Left cardiac atrium (tissue), 4 donors: ENCODE measurements at regions not wholly inside any gene's neighbourhood (a gene's known extent, or its start where the extent isn't known, plus 50 kb on each side); places are given as distances from the start of the nearest gene placed in this dataset.

Experiments used
- ATAC-seq, 2 donors: fragments of 200-7000 bp; cut with Tn5 transposase; one replicate each; pipeline ENCODE4 v1.9.1; 2020; ENCODE audit warnings: mild to moderate bottlenecking in 2 of 2, moderate library complexity in 2 of 2
- DNase-seq: peaks from one replicate; pipeline ENCODE4 v3.0.0-alpha.2; 2020
- intact Hi-C, 2 donors: fragments of 100-400 bp; cut with DNase I; formaldehyde crosslinking; loops; one replicate each; pipeline versions ENCODE4 v1.14.1 to v1.15.1; 2022 to 2023
- donor health status: DM: no; HTN: yes; CAD: no.
- donor health status: DM: no; HTN: yes; CAD: no; lungs with severe emphysema.
- donor health status: DM: yes; HTN: yes; CAD: no.
- donor health status: Dilated cardiomyopathy.

DNA sequence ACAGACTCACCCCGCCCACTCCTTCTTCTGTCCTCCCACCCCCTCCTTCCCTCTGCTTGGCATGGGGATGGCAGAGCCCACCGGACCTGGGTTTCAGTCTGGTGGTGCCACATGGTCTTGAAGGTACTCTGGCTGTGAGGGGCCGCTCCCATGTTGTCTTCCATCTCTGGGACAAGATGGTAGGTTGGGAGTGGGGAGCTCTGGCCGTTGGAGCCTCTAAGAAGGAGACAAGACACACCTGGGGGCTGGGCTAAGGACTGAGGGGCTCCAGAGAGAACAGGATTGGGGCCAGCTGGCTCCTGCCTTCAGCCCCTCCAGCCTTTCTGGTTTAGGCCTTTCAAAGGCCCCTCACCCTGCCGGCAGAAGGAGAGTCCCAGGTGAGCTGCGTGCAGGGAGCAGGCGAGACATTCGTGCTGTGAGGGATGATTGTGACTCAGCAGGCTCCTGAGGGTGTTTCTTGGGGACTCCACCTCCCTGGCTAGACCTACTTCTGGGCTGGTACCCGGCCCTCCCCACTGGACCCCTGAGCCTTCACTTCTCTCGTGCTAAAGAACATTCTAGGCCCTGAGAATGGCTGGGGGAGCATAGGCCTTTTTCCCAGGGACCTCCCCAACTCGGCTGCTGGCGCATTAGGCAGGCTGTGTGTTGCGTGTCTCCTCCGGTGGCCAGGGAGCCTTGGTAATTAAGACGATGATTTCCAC lies 128.2 kb upstream of the HAAO start:
- ATAC-seq (no peak), DNase-seq (peak; percentile 7)
- intact Hi-C loops = loop anchor here in 1 of 2 donors (10.0 kb wide), 1 partner anchor 46 kb away; no protein-coding TSS in a partner anchor

DNA sequence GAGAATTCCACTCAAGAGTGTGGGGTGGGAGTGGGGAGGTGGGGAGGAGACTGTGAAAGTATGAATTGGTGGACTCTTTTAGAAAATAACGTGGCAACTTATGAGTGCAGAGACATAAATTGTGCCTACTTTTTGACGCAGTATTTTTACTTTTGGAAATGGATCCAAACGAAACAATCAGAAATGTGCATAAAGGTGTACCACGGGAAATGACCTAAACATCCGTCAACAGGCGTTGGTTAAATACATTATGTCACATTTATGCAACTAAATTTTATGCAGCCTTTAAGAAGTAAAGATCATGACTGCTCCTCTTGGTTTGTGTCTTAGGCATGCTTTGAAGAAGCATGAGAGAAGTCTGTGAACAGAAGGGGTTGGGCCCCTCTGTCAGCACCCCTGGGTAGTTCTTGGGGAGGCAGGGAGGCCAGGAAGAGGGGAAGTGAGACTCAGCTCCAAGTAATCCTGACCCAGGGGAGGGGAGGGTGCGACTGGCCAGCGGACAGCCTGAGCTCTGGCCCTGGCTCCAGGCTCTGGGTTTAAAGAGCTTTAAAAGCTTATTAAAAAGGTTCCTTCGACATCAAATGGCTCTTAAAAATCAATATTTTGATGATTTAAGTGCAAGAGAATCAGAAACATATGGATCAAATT lies 126.4 kb upstream of the HAAO start:
- peak; percentile 15 for DNase-seq
- no peak for ATAC-seq
- intact Hi-C loops = no loop called here

DNA sequence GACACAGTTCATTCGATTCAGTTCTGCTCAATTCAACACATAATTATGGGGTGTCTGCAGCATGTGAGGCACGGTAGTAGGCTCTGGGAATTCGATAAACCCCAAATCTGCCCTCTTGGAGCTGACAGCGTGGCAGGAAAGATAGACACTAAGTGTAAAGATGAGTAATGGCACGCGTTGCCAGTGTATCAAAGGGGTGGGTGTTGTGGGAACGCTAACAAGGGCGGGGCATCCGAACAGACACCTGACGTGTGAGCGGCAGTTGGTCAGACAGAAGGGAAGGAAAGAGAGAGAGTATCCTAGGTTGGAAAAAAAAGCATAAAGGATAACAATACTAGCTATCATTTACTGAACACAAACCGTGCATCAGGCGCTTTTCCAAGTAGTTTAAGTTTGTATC lies 125.7 kb upstream of the HAAO start:
- DNase-seq (peak; percentile 15), ATAC-seq (no peak)
- intact Hi-C loops = no loop called here

DNA sequence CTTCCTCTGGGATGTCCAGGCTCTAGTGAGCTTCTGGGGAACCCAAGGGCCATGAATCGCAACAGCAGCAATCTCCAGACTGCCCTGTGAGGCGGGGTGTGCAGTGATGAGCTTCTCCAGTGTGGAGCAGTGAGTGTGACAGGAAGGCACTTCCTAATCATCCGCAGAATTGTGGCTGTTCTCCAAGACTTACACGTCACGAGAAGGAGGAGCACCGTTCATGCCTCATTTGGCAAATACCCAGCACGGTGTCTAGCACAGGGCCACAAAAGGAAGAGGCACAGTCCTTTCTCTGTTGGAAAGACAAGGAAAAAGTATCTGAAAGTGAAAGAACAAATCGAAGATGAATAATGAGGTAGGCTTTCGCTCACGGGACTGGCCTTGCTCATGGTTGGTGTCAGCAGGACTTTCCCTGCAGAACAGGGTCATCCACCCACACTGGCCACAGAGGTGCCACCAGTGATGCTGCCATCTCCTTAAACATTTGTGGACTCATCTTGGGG lies 125.1 kb upstream of the HAAO start:
- ATAC-seq (peak; percentile 86 to 90), DNase-seq (peak; percentile 73)
- intact Hi-C loops = no loop called here

DNA sequence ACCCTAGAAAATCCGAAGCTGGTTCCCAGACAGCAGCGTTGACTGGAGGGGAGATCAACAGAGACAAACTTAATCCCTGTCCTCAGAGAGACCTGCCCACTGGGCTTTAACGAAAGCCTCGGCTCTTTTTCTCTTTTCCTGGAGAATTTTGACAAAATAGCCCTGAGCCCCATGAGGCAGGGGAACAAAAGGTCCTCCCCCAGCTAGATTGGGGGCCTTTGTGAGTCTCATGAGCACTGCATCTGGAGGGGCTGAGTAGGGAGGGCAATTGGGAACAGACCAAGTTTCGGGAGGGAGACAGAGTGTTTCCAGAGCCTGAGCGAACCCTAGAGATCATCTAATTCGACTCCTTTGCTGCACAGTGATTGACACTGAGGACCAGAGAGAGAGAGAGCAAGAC lies 123.9 kb upstream of the HAAO start:
- DNase-seq (no peak), ATAC-seq (peak in 1 of 2 donors; percentile 9)
- intact Hi-C loops = no loop called here

DNA sequence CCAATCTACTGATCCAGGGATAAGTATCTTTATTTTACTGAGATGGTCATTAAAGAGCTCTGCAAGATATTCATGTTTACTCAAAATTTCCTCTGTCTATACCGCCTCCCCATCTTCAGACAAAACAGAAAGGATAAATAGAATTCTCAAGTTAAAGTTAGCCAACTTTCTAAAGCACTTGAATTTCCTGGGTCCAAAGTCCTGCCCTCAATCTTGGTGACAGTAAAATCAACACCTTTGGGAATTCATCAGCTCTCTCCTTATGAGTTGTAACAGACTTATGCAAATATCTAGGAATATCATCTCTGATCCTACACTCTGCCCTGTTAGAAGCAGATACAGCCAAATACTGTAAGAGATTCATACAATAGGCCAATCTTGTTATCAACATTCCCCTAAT lies 122.5 kb upstream of the HAAO start:
- DNase-seq (no peak), ATAC-seq (no peak)
- intact Hi-C loops = no loop called here

DNA sequence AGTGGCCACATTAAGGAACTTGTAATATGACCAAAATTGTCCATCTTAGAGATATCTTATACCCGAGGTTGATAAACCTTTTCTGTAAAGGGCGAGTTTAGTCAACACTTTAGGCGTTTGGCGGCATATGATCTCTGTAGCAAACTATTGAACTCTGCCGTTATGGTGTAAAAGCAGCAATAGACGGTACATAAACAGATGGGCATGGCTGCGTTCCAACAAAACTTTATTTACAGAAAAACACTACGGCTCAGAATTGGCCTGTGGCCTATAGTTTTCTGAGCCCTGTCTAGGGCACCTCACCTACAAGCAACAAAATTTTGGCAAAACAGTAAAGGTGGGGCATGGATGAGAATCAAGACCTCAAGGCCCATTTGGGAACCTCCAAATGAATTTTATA lies 121.9 kb upstream of the HAAO start:
- intact Hi-C loops = no loop called here
- ATAC-seq (no peak), DNase-seq (no peak)

DNA sequence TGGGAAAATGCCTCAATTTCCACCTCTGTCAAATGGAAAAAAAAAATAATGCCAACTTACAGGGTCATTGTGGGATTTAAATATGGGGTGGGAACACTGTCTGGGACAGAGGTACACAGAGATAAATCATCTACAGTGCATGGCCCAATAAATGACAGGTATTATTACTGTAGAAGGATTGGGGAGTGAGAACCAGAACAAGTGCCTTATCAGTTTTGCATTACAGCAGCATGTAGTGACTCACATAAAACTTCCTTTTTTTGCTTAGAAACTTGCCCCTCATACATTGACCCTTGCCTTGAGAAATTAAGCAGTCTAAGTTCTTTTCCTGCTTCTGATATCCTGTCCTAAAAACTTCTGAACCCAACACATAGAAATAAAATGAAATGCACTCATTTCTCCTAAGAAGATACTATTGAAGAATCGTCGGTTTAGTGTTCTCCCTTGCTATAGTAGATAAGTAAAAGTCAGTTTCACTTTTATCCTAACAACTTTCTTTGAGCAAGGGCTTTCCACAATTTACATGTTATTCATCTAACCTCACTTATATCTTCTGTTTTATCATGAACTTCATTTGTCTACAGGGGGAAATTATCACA lies 121.0 kb upstream of the HAAO start:
- DNase-seq = no peak
- intact Hi-C loops = no loop called here
- no peak for ATAC-seq

DNA sequence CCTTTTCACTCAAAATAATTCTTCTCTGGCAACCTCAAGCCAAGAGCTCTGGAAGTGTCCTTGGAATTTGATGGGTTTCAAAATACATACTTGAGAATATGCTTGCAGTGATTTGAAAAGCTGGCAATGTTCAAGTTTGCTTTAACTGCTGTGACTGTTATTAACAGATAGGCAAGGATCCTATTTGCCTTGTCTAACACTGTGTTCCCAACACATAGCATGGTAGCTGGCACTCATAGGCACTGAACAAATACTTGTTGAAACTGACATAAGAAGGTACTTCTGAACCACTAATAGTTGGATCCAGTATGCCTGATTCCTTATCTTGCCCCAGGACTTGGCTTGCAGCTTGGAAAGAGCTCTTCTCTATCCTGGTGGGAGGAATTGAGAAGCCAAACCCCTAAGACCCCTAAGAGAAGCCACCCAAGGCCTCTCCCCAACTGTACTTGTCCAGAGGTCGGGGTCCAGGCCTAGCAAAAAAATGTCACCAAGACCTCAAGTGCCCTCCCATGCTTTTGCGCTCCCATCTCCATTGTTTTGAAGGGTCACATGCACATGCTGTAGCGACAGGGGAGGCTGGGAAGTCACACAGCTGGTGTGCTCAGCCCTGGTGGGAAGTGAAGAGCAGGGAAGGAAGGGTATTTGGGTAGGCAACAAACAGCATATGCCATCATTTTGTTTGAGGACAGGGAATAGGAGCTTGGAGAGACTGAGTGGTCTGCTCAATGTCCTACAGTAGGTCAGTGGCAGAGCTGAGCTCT lies 118.4 kb upstream of the HAAO start:
- intact Hi-C loops = no loop called here
- no peak for ATAC-seq
- DNase-seq = no peak

DNA sequence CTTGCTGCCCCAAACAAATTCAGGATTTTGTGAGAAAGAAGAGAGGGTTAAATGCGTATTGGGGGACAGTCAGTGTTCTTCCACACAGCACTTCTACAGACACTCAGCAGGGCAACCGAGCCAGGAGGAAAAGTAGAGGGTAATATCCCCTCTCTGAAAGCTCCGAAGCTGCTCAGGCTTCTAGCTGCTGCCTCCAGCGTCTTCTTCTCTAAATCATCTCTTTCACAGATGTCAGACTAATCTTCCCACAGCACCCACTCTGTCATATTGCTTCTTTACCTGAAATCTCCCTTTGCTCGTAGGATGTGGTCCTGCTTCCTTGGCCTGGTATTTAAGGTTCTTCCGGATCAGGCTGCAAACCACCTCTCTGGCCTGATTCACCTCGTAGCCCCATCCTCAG lies 117.6 kb upstream of the HAAO start:
- intact Hi-C loops = no loop called here
- DNase-seq (no peak), ATAC-seq (no peak)

DNA sequence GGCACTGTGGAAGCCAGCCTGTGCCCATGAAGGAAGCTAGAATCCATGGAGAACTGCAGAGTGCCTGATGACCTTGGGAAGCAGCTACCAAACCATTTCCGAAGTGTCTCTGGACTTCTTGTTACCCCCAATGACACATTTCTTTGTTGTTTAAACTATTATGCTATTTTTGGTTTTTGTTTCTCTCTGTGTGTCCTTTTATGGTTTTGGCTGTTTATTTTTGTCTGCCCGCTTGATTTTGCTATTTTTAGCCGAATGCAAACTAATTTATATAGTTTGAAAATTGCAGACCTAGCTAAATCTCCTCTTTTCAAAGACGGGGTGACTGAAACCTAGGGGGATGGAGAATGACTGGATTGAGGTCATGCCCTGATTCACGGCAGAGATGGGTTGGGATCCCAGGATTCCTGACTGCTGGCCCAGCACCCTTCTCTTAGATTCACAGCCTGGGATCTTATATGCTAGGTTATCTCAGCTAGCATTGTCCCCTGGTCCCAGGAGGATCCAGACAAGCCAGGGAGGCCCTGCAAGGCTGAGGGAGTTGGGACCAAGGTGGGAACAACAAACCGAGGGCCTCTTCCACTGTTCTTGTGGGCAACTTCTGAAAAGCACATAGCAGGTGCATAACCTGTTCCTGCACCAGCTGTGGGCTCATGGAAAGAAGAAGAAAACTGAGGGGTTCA lies 116.3 kb upstream of the HAAO start:
- intact Hi-C loops = no loop called here

DNA sequence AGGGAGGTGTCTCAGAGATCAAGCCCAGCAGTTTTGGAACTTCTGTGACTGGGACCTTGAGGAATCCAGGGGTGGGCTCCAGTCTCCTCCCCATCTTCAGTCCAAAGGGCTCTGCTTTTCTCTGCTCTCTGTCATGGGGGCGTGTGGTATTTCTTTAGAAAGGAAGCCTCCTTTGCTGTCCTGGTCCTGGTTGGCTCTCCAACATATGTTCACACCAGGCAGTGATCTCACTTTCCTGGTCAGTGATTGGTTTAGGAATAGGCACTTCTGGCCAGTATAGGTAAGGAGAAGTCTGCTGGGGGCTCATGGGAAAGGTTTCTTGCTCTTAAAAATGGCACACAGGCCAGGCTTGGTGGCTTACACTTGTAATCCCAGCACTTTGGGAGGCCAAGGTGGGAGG lies 115.5 kb upstream of the HAAO start:
- intact Hi-C loops = no loop called here
- ATAC-seq (no peak), DNase-seq (no peak)

More for the DNA sequence above, 116.3 kb upstream of the HAAO start:
- ATAC-seq (no peak), DNase-seq (no peak)

DNA sequence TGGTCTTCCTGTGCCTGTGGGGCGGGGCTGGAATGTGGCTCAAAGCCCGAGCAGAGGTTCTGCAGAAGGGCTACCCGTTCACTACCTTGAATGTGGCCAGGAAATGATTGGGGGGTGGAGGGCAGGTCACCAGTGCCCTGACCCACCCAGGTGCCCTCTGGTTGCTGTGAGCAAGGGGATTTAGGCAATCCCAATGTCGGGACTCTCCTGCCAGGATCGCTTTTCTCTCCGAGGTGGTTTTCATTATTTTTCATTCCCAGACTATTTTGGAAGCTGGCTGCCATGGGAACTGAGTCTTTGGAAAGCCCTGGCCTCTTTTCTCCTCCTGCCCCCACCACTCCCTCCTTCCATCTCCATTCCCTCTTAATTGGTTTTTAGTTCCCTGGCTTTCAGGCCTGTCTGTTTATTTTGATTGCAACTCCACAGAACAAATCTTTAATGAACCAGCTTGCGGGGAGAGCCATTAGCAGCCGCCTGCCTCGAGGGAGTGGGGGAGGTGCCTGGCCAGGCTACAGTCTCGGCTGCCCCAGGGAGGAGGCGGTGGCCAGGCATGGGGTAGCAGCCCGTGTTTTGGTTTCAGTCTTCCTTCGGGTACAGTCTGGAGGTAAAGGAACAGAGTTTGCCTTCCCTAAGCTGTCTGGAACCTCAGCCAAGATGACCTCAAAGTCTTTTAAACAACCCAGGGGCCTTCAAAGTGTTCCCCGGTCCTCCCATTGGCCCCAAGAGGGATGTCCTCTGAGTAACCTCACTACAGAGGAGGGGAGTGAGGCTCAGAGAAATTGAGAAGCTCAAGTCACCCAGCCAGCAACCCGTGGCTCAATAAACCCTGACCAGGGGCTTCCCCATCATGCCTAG lies 114.4 kb upstream of the HAAO start:
- ATAC-seq (peak; percentile 69 to 82), DNase-seq (peak; percentile 66)
- intact Hi-C loops = no loop called here

DNA sequence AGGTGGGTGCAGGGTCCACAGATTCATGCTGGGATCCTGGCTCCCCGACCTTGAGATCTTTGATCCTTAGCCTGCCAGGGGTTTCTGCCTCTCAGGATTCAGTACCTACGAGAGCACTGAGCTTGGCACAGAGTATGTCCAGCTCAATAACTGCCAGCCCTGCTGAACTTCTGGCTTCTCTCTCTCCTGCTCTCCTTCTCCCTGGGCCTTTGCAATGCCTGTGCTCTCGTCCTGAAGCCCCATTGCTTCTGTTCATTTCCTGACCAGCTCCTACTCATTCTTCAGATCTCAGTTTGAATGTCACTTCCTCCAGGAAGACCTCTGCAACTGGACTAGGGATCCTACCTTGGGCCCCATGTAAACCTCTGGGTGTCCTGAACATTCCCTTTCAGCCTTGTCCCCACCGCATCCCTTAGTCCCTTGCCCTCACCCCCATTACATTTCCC lies 113.8 kb upstream of the HAAO start:
- no peak for ATAC-seq
- intact Hi-C loops = no loop called here
- DNase-seq = no peak

DNA sequence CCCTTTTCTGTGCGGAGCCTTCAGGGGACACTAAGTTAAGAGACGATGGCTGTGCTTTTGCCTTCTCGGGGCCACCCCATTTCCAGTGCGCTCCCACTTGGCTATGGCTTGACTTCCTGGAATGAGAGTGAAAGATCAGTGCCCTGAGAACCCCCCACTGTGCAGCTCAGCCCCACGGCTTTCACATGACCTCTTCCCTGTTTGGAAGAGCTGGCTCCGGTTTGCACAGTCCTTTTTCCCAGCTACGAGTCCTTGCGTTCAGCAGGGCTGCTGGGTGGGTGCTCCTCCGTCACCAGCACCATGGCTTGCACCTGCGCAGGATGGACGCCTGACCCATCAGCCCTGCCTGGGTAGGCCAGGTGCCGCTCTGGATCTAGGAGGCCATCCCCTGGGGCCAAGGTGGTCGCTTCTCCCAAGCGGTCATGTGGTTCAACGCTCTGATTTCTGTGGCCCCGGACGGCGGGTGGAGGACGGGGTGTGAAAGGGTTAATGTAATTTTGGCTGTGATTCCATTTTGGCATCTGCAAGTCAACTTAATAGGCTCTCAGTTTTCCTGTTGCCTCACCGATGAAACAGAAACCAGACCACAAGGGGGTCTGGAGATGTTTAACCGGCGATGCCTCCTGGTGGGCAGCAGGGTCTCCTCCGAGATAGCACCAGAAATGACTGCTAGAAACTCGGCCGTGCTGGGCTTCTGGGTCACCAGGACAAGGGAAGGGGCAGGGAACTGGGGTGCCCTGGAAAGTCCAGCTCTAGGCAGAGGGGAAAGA lies 113.1 kb upstream of the HAAO start:
- ATAC-seq = peak; percentile 7 to 29
- DNase-seq = no peak
- intact Hi-C loops = no loop called here

DNA sequence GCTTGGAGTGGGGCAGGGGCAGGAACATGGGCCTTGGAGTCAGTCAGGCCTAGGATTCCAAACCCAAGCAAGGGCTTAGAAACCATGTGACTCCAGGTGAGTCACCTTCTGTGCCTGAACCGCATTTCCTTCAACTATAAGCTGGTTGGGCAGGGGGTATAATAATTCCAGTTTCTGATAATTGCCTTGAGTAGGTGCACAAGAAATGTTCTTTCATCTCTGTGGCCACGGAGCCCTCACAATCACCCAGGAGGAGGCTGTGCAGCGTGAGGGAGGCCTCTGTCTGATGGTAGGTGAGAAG lies 112.1 kb upstream of the HAAO start:
- ATAC-seq = no peak
- intact Hi-C loops = no loop called here
- no peak for DNase-seq

DNA sequence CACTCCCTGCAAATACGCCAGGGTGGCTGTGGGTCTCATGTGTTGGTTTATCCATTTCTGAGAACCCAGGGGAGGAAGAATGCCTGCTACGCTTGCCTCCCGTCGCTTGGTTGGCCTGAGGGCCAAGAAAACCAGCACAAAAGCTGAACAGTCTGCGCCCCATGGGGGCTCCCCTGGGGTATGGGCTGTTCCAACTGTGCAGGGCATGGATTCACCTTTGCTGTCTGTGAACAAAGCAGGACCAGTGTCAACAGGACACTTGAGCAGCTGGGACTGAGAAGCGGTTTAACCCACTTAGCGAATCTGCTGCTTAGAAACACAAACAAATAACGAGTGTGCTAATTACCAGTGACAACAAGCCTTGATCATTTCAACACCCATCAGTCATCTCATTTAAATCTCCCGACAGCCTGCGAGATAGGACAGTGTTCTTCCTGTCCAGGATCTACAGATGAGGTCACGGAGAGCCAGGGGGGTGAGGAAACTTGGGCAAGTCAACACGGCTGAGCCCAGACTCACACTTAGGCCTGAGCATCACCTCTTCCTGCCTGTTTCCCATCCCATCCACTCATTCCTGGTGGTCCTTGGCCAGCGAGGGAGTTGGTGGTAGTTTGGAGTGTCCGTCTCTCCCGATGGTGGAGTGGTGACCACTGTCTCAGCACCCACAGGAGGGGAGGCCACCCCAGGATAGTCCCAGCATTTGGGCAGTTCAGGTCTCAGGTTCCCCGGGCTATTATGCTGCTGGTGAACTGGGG lies 111.6 kb upstream of the HAAO start:
- DNase-seq (peak; percentile 62), ATAC-seq (peak in 1 of 2 donors; percentile 23)
- intact Hi-C loops = no loop called here
